DOHH2 (cell line): ENCODE measurements at regions not wholly inside any gene's neighbourhood (a gene's known extent, or its start where the extent isn't known, plus 50 kb on each side); places are given as distances from the start of the nearest gene placed in this dataset.

Experiments
- EZH2phosphoT487 ChIP-seq: fragments of 200-600 bp; sonication (generic); IDR thresholded peaks from 2 replicates; pipeline ENCODE4 v1.6.1; 2017; ENCODE audit warnings: borderline replicate concordance, mild to moderate bottlenecking, antibody characterized with exemption, low read length, moderate library complexity, mixed read lengths
- TF ChIP-seq, protein P1 (sequence below): fragments of 200-600 bp; sonication (generic); IDR thresholded peaks from one replicate; pipeline ENCODE4 v1.5.1; 2014; ENCODE audit warnings: antibody characterized with exemption, mild to moderate bottlenecking, low read depth, low read length; ENCODE audit not compliant: poor library complexity, severe bottlenecking

DNA sequence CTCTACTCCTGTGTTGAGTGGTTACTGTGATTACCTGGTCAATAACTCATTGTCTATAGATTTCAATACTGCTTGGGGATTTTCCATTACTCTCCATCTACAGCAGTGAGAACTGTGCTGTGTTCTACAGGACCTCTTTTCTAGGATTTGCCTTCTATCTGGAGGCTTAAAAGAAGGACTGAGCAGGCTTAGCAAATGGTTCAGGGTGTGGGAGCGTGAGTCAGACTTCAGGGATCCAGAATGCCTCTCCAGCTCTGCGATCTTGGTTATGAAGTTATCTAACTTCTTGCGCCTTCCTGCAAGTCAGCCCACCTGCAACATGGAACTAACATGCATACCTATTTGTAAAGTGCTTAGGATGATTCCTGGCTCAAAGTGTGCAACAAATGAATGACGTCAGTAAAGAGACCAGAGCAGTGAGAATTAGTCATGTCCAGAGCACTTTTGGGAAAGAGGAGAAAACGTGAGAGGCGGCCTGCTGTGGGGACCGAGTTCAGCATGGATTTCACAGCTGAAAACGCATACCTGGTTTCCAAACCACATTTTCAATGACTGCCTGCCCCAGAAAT, 610.1 kb upstream of the CDH4 start:
- TF ChIP-seq, protein P1, sequence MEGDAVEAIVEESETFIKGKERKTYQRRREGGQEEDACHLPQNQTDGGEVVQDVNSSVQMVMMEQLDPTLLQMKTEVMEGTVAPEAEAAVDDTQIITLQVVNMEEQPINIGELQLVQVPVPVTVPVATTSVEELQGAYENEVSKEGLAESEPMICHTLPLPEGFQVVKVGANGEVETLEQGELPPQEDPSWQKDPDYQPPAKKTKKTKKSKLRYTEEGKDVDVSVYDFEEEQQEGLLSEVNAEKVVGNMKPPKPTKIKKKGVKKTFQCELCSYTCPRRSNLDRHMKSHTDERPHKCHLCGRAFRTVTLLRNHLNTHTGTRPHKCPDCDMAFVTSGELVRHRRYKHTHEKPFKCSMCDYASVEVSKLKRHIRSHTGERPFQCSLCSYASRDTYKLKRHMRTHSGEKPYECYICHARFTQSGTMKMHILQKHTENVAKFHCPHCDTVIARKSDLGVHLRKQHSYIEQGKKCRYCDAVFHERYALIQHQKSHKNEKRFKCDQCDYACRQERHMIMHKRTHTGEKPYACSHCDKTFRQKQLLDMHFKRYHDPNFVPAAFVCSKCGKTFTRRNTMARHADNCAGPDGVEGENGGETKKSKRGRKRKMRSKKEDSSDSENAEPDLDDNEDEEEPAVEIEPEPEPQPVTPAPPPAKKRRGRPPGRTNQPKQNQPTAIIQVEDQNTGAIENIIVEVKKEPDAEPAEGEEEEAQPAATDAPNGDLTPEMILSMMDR = no peak
- no peak for TF ChIP-seq EZH2phosphoT487
